ENCODE measurements at regions not wholly inside any gene's neighbourhood (a gene's known extent, or its start where the extent isn't known, plus 50 kb on each side); places are given as distances from the start of the nearest gene placed in this dataset.

GRCh38 chr4:117771647-117772337 is 262.5 kb upstream of the NDST3 start:
- DNase-seq (ENCODE audit: low read depth, low spot score) = no peak
- dilution Hi-C loops (cut with MboI; ENCODE audit: extremely low pct_ligation_motif_present, low sequenced_read_pairs) = no loop called here
- intact Hi-C loops (cut with micrococcal nuclease) = no loop called here
- no peak overlapping the region for H2AFZ ChIP-seq (ENCODE audit: low read depth, low read length)
- no peaks in the 10 kb centered on the region for H3K4me1 ChIP-seq (ENCODE audit: control insufficient read depth, extremely low read depth, insufficient read depth, low read length)
- H3K9me1 ChIP-seq (replicated peaks; ENCODE audit: control insufficient read depth, extremely low read depth, insufficient read depth, low read length) = no peaks in the 10 kb centered on the region
- no peak for FAIRE-seq
- POLR2A ChIA-PET = no interaction called here
- H3K4me2 ChIP-seq (ENCODE audit: insufficient read depth, low read length) = no peak overlapping the region
- CTCF ChIA-PET = no interaction called here
- no peak overlapping the region for H3K27ac ChIP-seq (ENCODE audit: insufficient read depth, low read depth, low read length)
- TF ChIP-seq GATA2 (IDR thresholded peaks at IDR 0.05; ENCODE audit: insufficient read depth, insufficient read length, low read depth, low read length) = no peak
- no peak for TF ChIP-seq FOS (IDR thresholded peaks at IDR 0.05; ENCODE audit: borderline replicate concordance, insufficient read depth, low read length)
- TF ChIP-seq MAX (IDR thresholded peaks at IDR 0.05; ENCODE audit: insufficient read depth, insufficient read length) = no peak
- TF ChIP-seq POLR2AphosphoS5 (IDR thresholded peaks at IDR 0.05; ENCODE audit: insufficient read depth, low read depth, low read length) = no peak
- no peak for TF ChIP-seq JUN (IDR thresholded peaks at IDR 0.05; ENCODE audit: borderline replicate concordance, insufficient read depth, insufficient read length, low read depth)
- no peak for TF ChIP-seq POLR2A (IDR thresholded peaks at IDR 0.05; ENCODE audit: low read depth, low read length)
- no peak for TF ChIP-seq MYC (IDR thresholded peaks at IDR 0.05; ENCODE audit: low read depth, low read length)
- no peak for TF ChIP-seq EZH2 (IDR thresholded peaks at IDR 0.05; ENCODE audit: borderline replicate concordance, low read depth, low read length, severe bottlenecking)
- TF ChIP-seq CTCF (IDR thresholded peaks at IDR 0.05; ENCODE audit: extremely low read depth in 1 of 2, insufficient read depth in 1 of 2, low read depth in 1 of 2, low read length in 2 of 2) = no peak
- no peak overlapping the region for H3K9ac ChIP-seq (replicated peaks; ENCODE audit: extremely low read depth, insufficient read depth, low read length)
- no peak overlapping the region for H3K4me3 ChIP-seq (replicated peaks in 1 of 3; ENCODE audit: insufficient read depth in 1 of 3, low read depth in 1 of 3, low read length in 3 of 3)
- no peaks in the 10 kb centered on the region for H3K36me3 ChIP-seq (ENCODE audit: control insufficient read depth in 2 of 2, extremely low read depth in 1 of 2, insufficient read depth in 2 of 2, low read length in 2 of 2)
- H3K9me3 ChIP-seq (replicated peaks; ENCODE audit: control insufficient read depth, insufficient read depth, low read length) = no peaks in the 10 kb centered on the region
- H3K79me2 ChIP-seq (ENCODE audit: control insufficient read depth, insufficient read depth, low read length) = no peaks in the 10 kb centered on the region
- H3K27me3 ChIP-seq (ENCODE audit: control insufficient read depth in 2 of 2, insufficient read depth in 2 of 2, low read length in 2 of 2) = no peaks in the 10 kb centered on the region
- no peaks in the 10 kb centered on the region for H4K20me1 ChIP-seq (replicated peaks; ENCODE audit: control insufficient read depth, extremely low read depth, insufficient read depth, low read length)
- no TSS peak for BruUV-seq (replicated peaks)
